ENCODE measurements at regions not wholly inside any gene's neighbourhood (a gene's known extent, or its start where the extent isn't known, plus 50 kb on each side); places are given as distances from the start of the nearest gene placed in this dataset.

- no peaks in the 10 kb centered on the region for H3K27me3 Mint-ChIP-seq (ENCODE audit: low read depth)
- TF ChIP-seq ZNF281 (CRISPR knock-in tag; IDR thresholded peaks at IDR 0.05), result no peak
- no peak for TF ChIP-seq ZNF232 (CRISPR knock-in tag; IDR thresholded peaks at IDR 0.05)
- no peak for TF ChIP-seq E2F1 (CRISPR knock-in tag; IDR thresholded peaks at IDR 0.05)
- TF ChIP-seq MAX (CRISPR knock-in tag; IDR thresholded peaks at IDR 0.05), result no peak
- no peak for TF ChIP-seq ZNF138 (CRISPR knock-in tag; conservative IDR thresholded peaks at IDR 0.05)
- no peak for TF ChIP-seq E2F5 (CRISPR knock-in tag; IDR thresholded peaks at IDR 0.05)
- TF ChIP-seq USF2 (CRISPR knock-in tag; IDR thresholded peaks at IDR 0.05), result no peak
- TF ChIP-seq ELF4 (CRISPR knock-in tag; IDR thresholded peaks at IDR 0.05; ENCODE audit: low read depth), result no peak
- TF ChIP-seq TCF7 (CRISPR knock-in tag; IDR thresholded peaks at IDR 0.05; ENCODE audit: low read depth), result no peak
- no peak for TF ChIP-seq ZNF423 (CRISPR knock-in tag; IDR thresholded peaks at IDR 0.05)
- no peak for TF ChIP-seq CTCF (IDR thresholded peaks at IDR 0.05)
- TF ChIP-seq FOXP4 (CRISPR knock-in tag; IDR thresholded peaks at IDR 0.05), result no peak
- no peak for TF ChIP-seq ZNF121 (CRISPR knock-in tag; IDR thresholded peaks at IDR 0.05)
- no peak for TF ChIP-seq RELA (CRISPR knock-in tag; IDR thresholded peaks at IDR 0.05; ENCODE audit: borderline replicate concordance)
- TF ChIP-seq USF1 (CRISPR knock-in tag; IDR thresholded peaks at IDR 0.05), result no peak
- TF ChIP-seq ZNF396 (CRISPR knock-in tag; IDR thresholded peaks at IDR 0.05; ENCODE audit: borderline replicate concordance), result no peak
- no peak overlapping the region for H3K4me3 Mint-ChIP-seq
- CTCF ChIA-PET, result interaction anchor here (1.2 kb wide), 1 partner anchor 24 kb away, joined by 4 read pairs; no protein-coding TSS in a partner anchor
- no peaks in the 10 kb centered on the region for H3K36me3 Mint-ChIP-seq
- DNase-seq (ENCODE audit: low spot score), result no peak
- POLR2A ChIA-PET, result no interaction called here
- H3K27ac Mint-ChIP-seq, result no peak overlapping the region
- H3K9me3 Mint-ChIP-seq, result no peaks in the 10 kb centered on the region
- ATAC-seq, result no peak
- H3K4me1 Mint-ChIP-seq, result no peaks in the 10 kb centered on the region
Measured at GRCh38 chr14:83047059-83047830, 1513.6 kb upstream of the SEL1L start.

All from WTC11 (cell line).